Adrenal gland (tissue), 9 donors: ENCODE measurements at regions not wholly inside any gene's neighbourhood (a gene's known extent, or its start where the extent isn't known, plus 50 kb on each side); places are given as distances from the start of the nearest gene placed in this dataset.

Source experiments
- DNase-seq, 7 donors: peaks; one replicate each; pipeline ENCODE4 v3.0.0-alpha.2; 2019 to 2020
- H3K27ac ChIP-seq, 5 donors: fragments of 200-600 bp; sonication (generic) in 4 of 5; 1 replicate in 3 of 5; 2 replicates in 2 of 5; pipeline versions ENCODE4 v1.5.1 to v1.8.0; 2016 to 2020; ENCODE audit warnings: mild to moderate bottlenecking in 1 of 5
- H3K27me3 ChIP-seq: fragments of 200-600 bp; 2 replicates; pipeline ENCODE4 v1.8.0; 2021
- H3K36me3 ChIP-seq, 2 donors: fragments of 200-600 bp; replicated peaks in 1 of 2; 1 replicate in 1 of 2; 2 replicates in 1 of 2; pipeline versions ENCODE4 v1.5.1 to v1.8.0; 2018 to 2022
- H3K4me1 ChIP-seq, 2 donors: fragments of 200-600 bp; replicated peaks in 1 of 2; 1 replicate in 1 of 2; 2 replicates in 1 of 2; pipeline versions ENCODE4 v1.5.1 to v1.8.0; 2018 to 2021
- H3K4me3 ChIP-seq, 4 donors: fragments of 200-600 bp; sonication (generic) in 3 of 4; one replicate each; pipeline ENCODE4 v1.5.1; 2016 to 2018
- H3K9me3 ChIP-seq, 3 donors: fragments of 200-600 bp; sonication (generic) in 1 of 3; replicated peaks in 1 of 3; 1 replicate in 2 of 3; 2 replicates in 1 of 3; pipeline versions ENCODE4 v1.5.1 to v1.8.0; 2016 to 2021
- POLR2A ChIP-seq, 2 donors: fragments of 450-650 bp; IDR thresholded peaks; one replicate each; pipeline ENCODE4 v1.6.1; 2017; ENCODE audit warnings: antibody characterized with exemption in 2 of 2, mild to moderate bottlenecking in 2 of 2, moderate library complexity in 1 of 2
- WGBS, 4 donors: extraction: QIAGEN DNeasy Blood & Tissue Kit in 2 of 4; methylation state at CpG; one replicate each; pipeline versions ENCODE4 v1.1.5 to v1.1.7; 2013 to 2017; 5-methylcytosine and 5-hydroxymethylcytosine counted together
- intact Hi-C, 2 donors: fragments of 100-400 bp; cut with DNase I; formaldehyde crosslinking; loops; one replicate each; pipeline versions ENCODE4 v1.14.1 to v1.15.0; 2022 to 2023
- TF ChIP-seq, protein P1 (sequence below), 6 experiments: fragments of 450-650 bp in 4 of 6; fragments of 200-600 bp in 2 of 6; sonication (generic) in 1 of 6; IDR thresholded peaks; 1 replicate in 5 of 6; 2 replicates in 1 of 6; pipeline versions ENCODE4 v1.5.1 to v1.8.0; 2016 to 2021; ENCODE audit warnings: antibody characterized with exemption in 6 of 6, mild to moderate bottlenecking in 2 of 6, moderate library complexity in 1 of 6
- donor health status: healthy with polysubstance abuse.
- donor health status: Bipolar disorder and iron deficiency.
- donor health status: DM: yes; HTN: yes; CAD: no.
- donor health status: DM: no; HTN: no; CAD: no.
- donor health status: DM: no; HTN: no; CAD: no.

DNA sequence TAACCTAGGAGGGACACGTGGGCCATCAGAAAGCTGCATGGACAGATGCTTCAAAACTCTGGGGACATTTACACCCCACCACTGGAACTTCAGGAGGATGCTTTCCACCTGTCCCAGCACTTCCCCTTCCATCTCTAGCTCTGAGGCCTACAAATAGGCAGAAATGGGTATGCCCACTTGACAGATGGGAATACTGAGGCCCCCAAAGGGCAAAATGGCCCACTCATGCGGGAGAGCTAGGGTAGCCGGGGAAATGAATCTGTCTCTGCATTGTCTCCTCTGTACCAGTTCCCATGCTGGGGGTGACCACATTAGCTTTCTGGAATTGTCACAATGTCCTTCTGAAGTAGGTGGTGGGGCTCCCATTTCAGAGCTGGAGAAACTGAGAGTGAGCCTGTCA lies 592.1 kb upstream of the CDH5 start:
- H3K4me3 ChIP-seq = no peak overlapping the region
- no peak for DNase-seq
- TF ChIP-seq, protein P1, sequence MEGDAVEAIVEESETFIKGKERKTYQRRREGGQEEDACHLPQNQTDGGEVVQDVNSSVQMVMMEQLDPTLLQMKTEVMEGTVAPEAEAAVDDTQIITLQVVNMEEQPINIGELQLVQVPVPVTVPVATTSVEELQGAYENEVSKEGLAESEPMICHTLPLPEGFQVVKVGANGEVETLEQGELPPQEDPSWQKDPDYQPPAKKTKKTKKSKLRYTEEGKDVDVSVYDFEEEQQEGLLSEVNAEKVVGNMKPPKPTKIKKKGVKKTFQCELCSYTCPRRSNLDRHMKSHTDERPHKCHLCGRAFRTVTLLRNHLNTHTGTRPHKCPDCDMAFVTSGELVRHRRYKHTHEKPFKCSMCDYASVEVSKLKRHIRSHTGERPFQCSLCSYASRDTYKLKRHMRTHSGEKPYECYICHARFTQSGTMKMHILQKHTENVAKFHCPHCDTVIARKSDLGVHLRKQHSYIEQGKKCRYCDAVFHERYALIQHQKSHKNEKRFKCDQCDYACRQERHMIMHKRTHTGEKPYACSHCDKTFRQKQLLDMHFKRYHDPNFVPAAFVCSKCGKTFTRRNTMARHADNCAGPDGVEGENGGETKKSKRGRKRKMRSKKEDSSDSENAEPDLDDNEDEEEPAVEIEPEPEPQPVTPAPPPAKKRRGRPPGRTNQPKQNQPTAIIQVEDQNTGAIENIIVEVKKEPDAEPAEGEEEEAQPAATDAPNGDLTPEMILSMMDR (IDR thresholded peaks at IDR 0.05) = no peak
- no peak for TF ChIP-seq POLR2A (IDR thresholded peaks at IDR 0.05)
- H3K27ac ChIP-seq = no peak overlapping the region
- intact Hi-C loops = no loop called here
- 57 to 83% (median 69%) methylated on average over 3 of the region's 3 CpGs for WGBS, 4 donors
- H3K36me3 ChIP-seq = no peaks in the 10 kb centered on the region
- peaks cover 0 to 4% (median 0%) of the 10 kb centered on the region in 3 donors for H3K9me3 ChIP-seq
- H3K4me1 ChIP-seq = no peaks in the 10 kb centered on the region
- H3K27me3 ChIP-seq = no peaks in the 10 kb centered on the region

DNA sequence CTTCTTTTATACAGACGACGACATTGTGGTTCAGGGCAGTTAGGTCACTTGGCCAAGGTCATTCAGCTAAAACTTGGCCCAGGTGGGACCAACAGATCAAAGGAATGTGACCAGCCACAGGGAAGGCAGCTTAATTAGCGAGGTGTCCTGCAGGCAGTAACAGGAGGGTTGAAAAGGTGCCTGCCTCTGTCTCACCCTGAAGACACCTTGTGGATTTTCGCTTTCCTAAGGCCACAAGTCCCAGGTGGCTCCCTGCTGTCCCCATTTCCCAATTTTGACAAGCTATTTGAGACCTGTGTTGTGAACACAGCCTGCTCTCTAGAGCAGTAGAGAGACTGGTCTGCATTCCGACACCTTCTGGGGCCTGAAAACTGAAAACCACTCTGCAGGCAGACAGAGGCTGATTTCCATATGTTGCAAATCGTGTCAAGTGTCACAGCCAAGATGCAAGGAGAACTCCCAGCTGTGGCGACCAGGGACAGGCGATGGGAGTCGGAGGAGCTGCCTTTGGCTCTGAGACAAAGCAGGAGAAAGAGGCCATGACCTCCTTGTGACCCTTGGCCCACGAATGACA lies 593.1 kb upstream of the CDH5 start:
- WGBS, 4 donors = 54 to 68% (median 59%) methylated on average over 7 to 10 of the region's 10 CpGs
- no peak overlapping the region for H3K4me3 ChIP-seq
- no peaks in the 10 kb centered on the region for H3K27me3 ChIP-seq
- intact Hi-C loops = no loop called here
- no peaks in the 10 kb centered on the region for H3K4me1 ChIP-seq
- TF ChIP-seq, protein P1 (IDR thresholded peaks at IDR 0.05) = no peak
- no peak for TF ChIP-seq POLR2A (IDR thresholded peaks at IDR 0.05)
- no peaks in the 10 kb centered on the region for H3K36me3 ChIP-seq
- no peak overlapping the region for H3K27ac ChIP-seq
- H3K9me3 ChIP-seq = peaks cover 0 to 4% (median 0%) of the 10 kb centered on the region in 3 donors
- DNase-seq = no peak

DNA sequence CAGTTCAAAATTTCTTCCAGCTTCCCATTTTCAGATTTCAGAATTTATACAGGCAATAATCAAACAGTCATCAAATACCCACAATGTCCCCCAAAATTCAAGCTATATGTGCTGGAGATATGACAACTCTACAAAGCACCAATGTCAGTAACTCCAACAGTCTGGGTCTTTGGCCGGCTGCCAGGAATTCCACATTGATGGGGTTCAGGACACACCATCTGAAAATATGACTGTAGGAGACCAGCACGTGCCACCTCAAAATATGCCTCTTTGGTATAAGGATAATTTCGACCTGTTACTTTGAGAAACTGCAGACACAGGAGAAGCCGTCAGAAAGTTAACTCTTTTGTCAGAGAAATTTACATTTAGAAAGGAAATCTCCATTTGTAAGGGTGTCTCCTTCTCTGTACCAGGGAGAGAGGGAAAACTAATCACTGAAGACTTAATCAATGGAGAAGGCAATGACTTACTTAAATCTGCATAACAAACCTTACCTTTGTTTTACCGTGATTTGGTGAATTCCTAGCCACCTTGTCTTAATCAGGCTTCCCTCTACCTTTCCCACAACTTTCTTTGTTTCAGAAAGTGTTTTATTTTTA lies 594.3 kb upstream of the CDH5 start:
- WGBS, 4 donors = 73 to 79% (median 77%) methylated on average over 5 of the region's 5 CpGs

DNA sequence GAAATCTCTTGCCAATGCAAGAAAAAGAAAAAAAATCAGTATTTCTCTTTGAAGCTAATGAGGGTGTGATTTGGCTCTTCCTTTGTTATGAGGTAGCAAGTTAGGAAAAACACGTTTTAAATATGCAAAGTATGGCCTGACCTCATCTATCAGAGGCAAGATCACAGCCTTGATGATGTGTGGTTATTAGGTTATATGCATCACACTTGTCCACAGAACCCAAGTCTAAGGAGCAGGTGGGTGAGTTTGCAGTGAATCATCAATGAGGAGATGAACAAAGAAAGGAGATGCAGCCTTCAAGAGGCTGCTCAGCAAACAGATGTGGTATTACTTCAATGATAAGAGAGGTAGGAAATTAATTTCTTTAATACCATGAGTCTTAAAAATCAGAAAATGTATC lies 594.8 kb upstream of the CDH5 start:
- DNase-seq = no peak
- no peaks in the 10 kb centered on the region for H3K36me3 ChIP-seq
- no peaks in the 10 kb centered on the region for H3K9me3 ChIP-seq
- H3K4me3 ChIP-seq = no peak overlapping the region
- 13 to 19% (median 14%) methylated on average over 1 of the region's 1 CpG for WGBS, 4 donors
- H3K27ac ChIP-seq = no peak overlapping the region
- TF ChIP-seq POLR2A (IDR thresholded peaks at IDR 0.05) = no peak
- TF ChIP-seq, protein P1 (IDR thresholded peaks at IDR 0.05) = no peak
- H3K4me1 ChIP-seq = no peaks in the 10 kb centered on the region
- intact Hi-C loops = no loop called here
- H3K27me3 ChIP-seq = no peaks in the 10 kb centered on the region

More for the DNA sequence above, 594.3 kb upstream of the CDH5 start:
- Histone ChIP-seq H3K36me3 (no peaks in the 10 kb centered on the region), H3K27me3 (no peaks in the 10 kb centered on the region), H3K4me1 (no peaks in the 10 kb centered on the region), H3K9me3 (peaks cover 0 to 3% (median 0%) of the 10 kb centered on the region in 3 donors), H3K27ac (no peak overlapping the region), H3K4me3 (no peak overlapping the region)
- intact Hi-C loops = no loop called here
- no peak for DNase-seq
- TF ChIP-seq, protein P1 (IDR thresholded peaks at IDR 0.05) = no peak
- no peak for TF ChIP-seq POLR2A (IDR thresholded peaks at IDR 0.05)
